AG10803 (cell line): ENCODE measurements at regions not wholly inside any gene's neighbourhood (a gene's known extent, or its start where the extent isn't known, plus 50 kb on each side); places are given as distances from the start of the nearest gene placed in this dataset.
A peak's percentile ranks its signal among the peaks of the same experiment; 100 is the strongest.

Source experiments
- DNase-seq: peaks from one replicate; pipeline ENCODE4 v3.0.0; 2010; ENCODE audit warnings: low read depth
- H3K4me3 ChIP-seq: 2 replicates; pipeline ENCODE4 v1.5.1; 2011; ENCODE audit warnings: mild to moderate bottlenecking, low read length, control low read depth
- CTCF ChIP-seq: conservative IDR thresholded peaks from 2 replicates; pipeline ENCODE4 v1.5.1; 2011; ENCODE audit warnings: mild to moderate bottlenecking, low read length, control low read depth, inconsistent platforms

- no peak overlapping the region for H3K4me3 ChIP-seq
- no peak for TF ChIP-seq CTCF
- no peak for DNase-seq
Observed at GRCh38 chr14:98093111-98093510, 1178.9 kb downstream of the BCL11B start.

GRCh38 chr14:98099527-98099926 is 1172.5 kb downstream of the BCL11B start:
- TF ChIP-seq CTCF, result no peak
- no peak overlapping the region for H3K4me3 ChIP-seq

GRCh38 chr14:98101323-98101722 is 1170.7 kb downstream of the BCL11B start:
- DNase-seq, result no peak
- no peak for TF ChIP-seq CTCF
- H3K4me3 ChIP-seq, result no peak overlapping the region

More at GRCh38 chr14:98099527-98099926, 1172.5 kb downstream of the BCL11B start:
- no peak for DNase-seq

GRCh38 chr14:98103705-98104104 is 1168.3 kb downstream of the BCL11B start:
- no peak for DNase-seq
- no peak overlapping the region for H3K4me3 ChIP-seq
- TF ChIP-seq CTCF, result no peak

GRCh38 chr14:98109326-98109725 is 1162.7 kb downstream of the BCL11B start:
- TF ChIP-seq CTCF, result no peak
- H3K4me3 ChIP-seq, result no peak overlapping the region
- no peak for DNase-seq

- no peak overlapping the region for H3K4me3 ChIP-seq
- DNase-seq, result no peak
- no peak for TF ChIP-seq CTCF
Observed at GRCh38 chr14:98112194-98112780, 1159.7 kb downstream of the BCL11B start.

GRCh38 chr14:98114122-98114895 is 1157.7 kb downstream of the BCL11B start:
- H3K4me3 ChIP-seq, result no peak overlapping the region
- DNase-seq, result peak; percentile 9
- no peak for TF ChIP-seq CTCF
